GM12892 (cell line): ENCODE measurements at regions not wholly inside any gene's neighbourhood (a gene's known extent, or its start where the extent isn't known, plus 50 kb on each side); places are given as distances from the start of the nearest gene placed in this dataset.

ENCODE experiments used
- POLR2A ChIP-seq: IDR thresholded peaks from 2 replicates; pipeline ENCODE4 v1.6.1; 2011; ENCODE audit warnings: low read depth, low read length, control low read depth
- TAF1 ChIP-seq: IDR thresholded peaks from 2 replicates; pipeline ENCODE4 v1.6.1; 2011; ENCODE audit warnings: low read depth, mild to moderate bottlenecking, control low read depth, low read length, borderline replicate concordance

DNA sequence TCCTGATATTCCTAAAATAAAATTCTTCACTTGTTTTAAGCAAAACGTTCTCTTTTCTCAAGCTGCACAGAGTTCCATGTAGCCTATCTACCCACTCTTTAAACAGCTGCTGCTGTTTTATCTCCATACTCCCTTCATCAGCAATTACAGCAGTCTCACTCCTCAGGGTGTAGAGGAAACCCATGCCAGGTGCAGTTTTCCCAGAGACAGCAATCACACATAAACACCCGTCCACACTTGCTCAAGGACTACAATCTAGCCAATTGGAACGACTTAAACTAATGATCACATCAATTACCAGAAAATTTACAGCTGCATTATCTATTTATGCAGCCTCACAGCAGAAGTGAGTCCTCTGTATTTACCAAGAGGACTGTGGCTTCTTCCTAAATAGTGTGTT is 141.7 kb downstream of the HTR1A start:
- TF ChIP-seq POLR2A, result no peak
- no peak for TF ChIP-seq TAF1
